Left ventricle myocardium inferior (tissue), 1 donor: ENCODE measurements at regions not wholly inside any gene's neighbourhood (a gene's known extent, or its start where the extent isn't known, plus 50 kb on each side); places are given as distances from the start of the nearest gene placed in this dataset.

Experiments used
- DNase-seq: peaks from one replicate; pipeline ENCODE4 v3.0.0-alpha.2; 2020
- H3K27ac ChIP-seq: fragments of 200-600 bp; replicated peaks from 2 replicates; pipeline ENCODE4 v1.8.0; 2021
- H3K27me3 ChIP-seq: fragments of 200-600 bp; 2 replicates; pipeline ENCODE4 v1.8.0; 2021; ENCODE audit warnings: low read depth
- H3K36me3 ChIP-seq: fragments of 200-600 bp; 2 replicates; pipeline ENCODE4 v1.8.0; 2021
- H3K4me1 ChIP-seq: fragments of 200-600 bp; 2 replicates; pipeline ENCODE4 v1.8.0; 2021
- H3K4me3 ChIP-seq: fragments of 200-600 bp; 2 replicates; pipeline ENCODE4 v1.8.0; 2021; ENCODE audit warnings: mild to moderate bottlenecking, moderate library complexity
- H3K9me3 ChIP-seq: fragments of 200-600 bp; replicated peaks from 2 replicates; pipeline ENCODE4 v1.8.0; 2021
- CTCF ChIP-seq: fragments of 200-600 bp; IDR thresholded peaks from 2 replicates; pipeline ENCODE4 v1.8.0; 2021; ENCODE audit warnings: antibody characterized with exemption, mild to moderate bottlenecking, borderline replicate concordance
- intact Hi-C: fragments of 100-400 bp; cut with micrococcal nuclease; formaldehyde crosslinking; loops from one replicate; pipeline ENCODE4 v1.11.0; 2022
- donor health status: DM: no; HTN: yes; CAD: no; lungs with severe emphysema.

DNA sequence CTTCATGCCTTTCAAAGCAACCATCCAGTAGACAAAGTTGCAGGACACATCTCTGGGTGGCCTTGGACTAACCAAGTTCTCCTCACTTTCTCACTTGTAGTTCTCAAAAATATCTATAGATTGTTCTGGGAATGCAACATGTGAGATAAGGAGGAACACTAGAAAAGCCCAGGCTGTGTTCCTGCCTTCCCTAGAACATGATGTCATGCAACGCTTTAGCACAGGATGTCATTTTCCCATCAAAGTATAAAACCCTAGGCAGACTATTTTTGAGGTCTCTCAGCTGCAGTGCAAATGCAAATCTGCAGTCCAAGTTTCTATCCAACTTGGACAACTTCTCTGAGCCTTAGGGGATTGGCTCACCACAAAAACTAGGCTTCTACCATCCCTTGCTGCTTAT is 78.8 kb upstream of the PCDH7 start:
- Histone ChIP-seq H3K4me3 (no peak overlapping the region), H3K36me3 (no peaks in the 10 kb centered on the region), H3K9me3 (no peaks in the 10 kb centered on the region), H3K27ac (no peak overlapping the region), H3K4me1 (no peaks in the 10 kb centered on the region), H3K27me3 (no peaks in the 10 kb centered on the region)
- DNase-seq: no peak
- intact Hi-C loops: no loop called here
- no peak for TF ChIP-seq CTCF

DNA sequence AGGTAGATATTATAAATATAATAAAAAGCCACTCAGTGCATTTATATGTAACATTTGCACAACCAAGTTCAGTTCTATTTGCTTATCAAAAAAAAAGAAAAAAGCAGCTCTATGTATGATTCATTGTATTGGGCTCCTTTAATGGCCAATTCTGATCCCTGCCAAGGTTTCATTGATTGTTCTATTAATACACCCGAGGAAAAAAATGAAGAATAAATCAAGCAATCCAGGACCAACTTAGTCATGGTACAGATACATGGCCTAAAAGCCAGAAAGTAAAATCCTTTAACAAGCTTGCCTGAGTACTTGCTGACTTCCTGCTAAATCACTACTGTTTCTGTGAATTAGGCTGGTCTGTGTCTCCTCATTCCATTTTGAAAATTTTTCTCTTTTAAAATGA is 77.6 kb upstream of the PCDH7 start:
- H3K4me1 ChIP-seq: no peaks in the 10 kb centered on the region
- no peaks in the 10 kb centered on the region for H3K27me3 ChIP-seq
- DNase-seq: no peak
- intact Hi-C loops: no loop called here
- no peak for TF ChIP-seq CTCF
- H3K4me3 ChIP-seq: no peak overlapping the region
- no peaks in the 10 kb centered on the region for H3K9me3 ChIP-seq
- no peaks in the 10 kb centered on the region for H3K36me3 ChIP-seq
- no peak overlapping the region for H3K27ac ChIP-seq

DNA sequence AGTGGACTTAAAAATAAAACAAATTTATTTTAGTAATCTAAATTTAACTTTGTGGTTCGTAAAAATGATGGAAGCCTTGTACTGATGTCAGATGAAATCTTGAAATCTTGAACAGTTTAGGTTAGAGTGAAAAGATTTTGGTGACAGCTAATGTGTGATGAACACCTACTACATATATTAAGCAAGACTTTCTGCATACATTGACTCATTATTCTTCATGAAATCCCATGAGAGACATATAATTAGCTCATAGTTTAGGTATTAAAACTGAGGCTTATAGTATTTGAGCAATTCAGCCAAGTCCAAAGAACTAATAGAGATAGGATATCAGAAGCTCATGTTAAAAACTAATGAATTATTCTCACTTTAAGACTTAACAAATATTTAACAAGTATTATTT is 66.9 kb upstream of the PCDH7 start:
- H3K9me3 ChIP-seq: no peaks in the 10 kb centered on the region
- H3K4me1 ChIP-seq: no peaks in the 10 kb centered on the region
- H3K36me3 ChIP-seq: no peaks in the 10 kb centered on the region
- no peak for DNase-seq
- no peak for TF ChIP-seq CTCF
- no peaks in the 10 kb centered on the region for H3K27me3 ChIP-seq
- intact Hi-C loops: no loop called here
- H3K4me3 ChIP-seq: no peak overlapping the region
- H3K27ac ChIP-seq: no peak overlapping the region

DNA sequence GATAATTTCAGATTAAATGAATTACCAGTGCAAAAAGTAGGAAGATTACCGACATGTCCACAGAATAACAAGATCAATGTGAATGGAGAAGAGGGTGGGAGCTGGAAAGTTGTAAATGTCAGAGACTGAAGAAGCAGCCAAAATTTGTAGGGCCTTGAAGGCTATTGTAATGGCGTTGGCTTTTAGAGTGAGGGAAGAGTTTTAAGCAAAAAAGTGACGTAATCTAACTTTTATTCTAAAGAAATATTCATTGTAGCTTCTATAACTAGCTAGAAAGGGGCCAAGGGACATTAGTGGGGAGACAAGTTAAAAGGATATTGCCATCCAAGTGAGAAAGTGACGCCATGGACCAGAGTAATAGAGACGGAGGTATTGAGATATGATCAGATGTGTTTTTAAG is 63.3 kb upstream of the PCDH7 start:
- TF ChIP-seq CTCF: no peak
- Histone ChIP-seq H3K36me3 (no peaks in the 10 kb centered on the region), H3K4me3 (no peak overlapping the region), H3K9me3 (no peaks in the 10 kb centered on the region), H3K4me1 (no peaks in the 10 kb centered on the region), H3K27me3 (no peaks in the 10 kb centered on the region), H3K27ac (no peak overlapping the region)
- intact Hi-C loops: no loop called here
- DNase-seq: no peak

DNA sequence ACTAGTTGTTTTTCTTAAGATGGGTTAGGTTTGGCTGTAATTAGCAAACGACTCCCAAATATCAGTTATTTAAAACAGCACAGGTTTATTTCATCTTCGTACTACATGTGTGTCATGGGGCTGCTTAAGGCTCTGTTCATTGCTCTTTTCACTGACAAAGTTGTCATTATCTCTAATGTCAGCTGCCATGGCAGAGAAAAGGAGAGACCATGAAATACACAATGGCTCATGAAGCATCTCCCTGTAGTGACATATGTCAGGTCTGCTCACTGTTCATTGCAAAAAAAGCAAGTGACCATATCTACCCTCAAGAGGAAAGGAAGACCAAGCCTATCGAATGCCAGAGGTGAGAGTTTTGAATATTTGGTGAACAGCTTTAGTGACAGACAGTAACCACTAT is 52.2 kb upstream of the PCDH7 start:
- H3K36me3 ChIP-seq: no peaks in the 10 kb centered on the region
- peaks cover 5% of the 10 kb centered on the region for H3K9me3 ChIP-seq
- H3K4me3 ChIP-seq: no peak overlapping the region
- no peaks in the 10 kb centered on the region for H3K27me3 ChIP-seq
- no peak overlapping the region for H3K27ac ChIP-seq
- no peak for DNase-seq
- intact Hi-C loops: no loop called here
- TF ChIP-seq CTCF: no peak
- no peaks in the 10 kb centered on the region for H3K4me1 ChIP-seq

- Histone ChIP-seq H3K27me3 (no peaks in the 10 kb centered on the region), H3K4me1 (no peaks in the 10 kb centered on the region), H3K36me3 (no peaks in the 10 kb centered on the region), H3K27ac (no peak overlapping the region), H3K9me3 (peaks cover 5% of the 10 kb centered on the region), H3K4me3 (no peak overlapping the region)
- TF ChIP-seq CTCF: no peak
- intact Hi-C loops: no loop called here
- no peak for DNase-seq
These were observed 50.0 kb upstream of the PCDH7 start for GRCh38 chr4:30670206-30670605.
